ENCODE measurements at regions not wholly inside any gene's neighbourhood (a gene's known extent, or its start where the extent isn't known, plus 50 kb on each side); places are given as distances from the start of the nearest gene placed in this dataset.

DNA sequence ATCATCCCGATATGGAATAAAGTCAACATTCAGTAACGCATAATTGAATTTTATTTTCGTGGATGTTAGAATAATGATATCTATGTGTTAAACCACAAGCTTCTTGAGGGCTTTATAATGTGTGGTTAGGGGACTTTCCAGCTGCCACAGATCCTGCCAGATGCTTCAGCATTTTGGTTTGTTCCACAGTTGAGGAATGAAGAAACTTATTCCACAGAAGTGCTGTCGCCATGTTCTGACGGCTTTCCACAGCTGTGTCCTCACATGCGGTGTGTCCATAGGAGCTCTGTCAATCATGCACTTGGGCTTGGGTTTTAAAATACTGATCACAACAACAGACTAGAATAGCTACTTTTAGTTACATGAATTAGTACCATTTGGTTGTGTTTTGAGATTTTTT is 411.9 kb downstream of the TRIML1 start:
- DNase-seq (ENCODE audit: extremely low spot score, unreplicated experiment): no peak
- no peak overlapping the region for H3K27ac Mint-ChIP-seq (ENCODE audit: unreplicated experiment)
- no peaks in the 10 kb centered on the region for H3K36me3 Mint-ChIP-seq (ENCODE audit: unreplicated experiment)
- H3K9me3 Mint-ChIP-seq (ENCODE audit: unreplicated experiment): no peaks in the 10 kb centered on the region
- H3K27me3 Mint-ChIP-seq (ENCODE audit: unreplicated experiment): no peaks in the 10 kb centered on the region
- TF ChIP-seq, protein P1, sequence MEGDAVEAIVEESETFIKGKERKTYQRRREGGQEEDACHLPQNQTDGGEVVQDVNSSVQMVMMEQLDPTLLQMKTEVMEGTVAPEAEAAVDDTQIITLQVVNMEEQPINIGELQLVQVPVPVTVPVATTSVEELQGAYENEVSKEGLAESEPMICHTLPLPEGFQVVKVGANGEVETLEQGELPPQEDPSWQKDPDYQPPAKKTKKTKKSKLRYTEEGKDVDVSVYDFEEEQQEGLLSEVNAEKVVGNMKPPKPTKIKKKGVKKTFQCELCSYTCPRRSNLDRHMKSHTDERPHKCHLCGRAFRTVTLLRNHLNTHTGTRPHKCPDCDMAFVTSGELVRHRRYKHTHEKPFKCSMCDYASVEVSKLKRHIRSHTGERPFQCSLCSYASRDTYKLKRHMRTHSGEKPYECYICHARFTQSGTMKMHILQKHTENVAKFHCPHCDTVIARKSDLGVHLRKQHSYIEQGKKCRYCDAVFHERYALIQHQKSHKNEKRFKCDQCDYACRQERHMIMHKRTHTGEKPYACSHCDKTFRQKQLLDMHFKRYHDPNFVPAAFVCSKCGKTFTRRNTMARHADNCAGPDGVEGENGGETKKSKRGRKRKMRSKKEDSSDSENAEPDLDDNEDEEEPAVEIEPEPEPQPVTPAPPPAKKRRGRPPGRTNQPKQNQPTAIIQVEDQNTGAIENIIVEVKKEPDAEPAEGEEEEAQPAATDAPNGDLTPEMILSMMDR (IDR thresholded peaks at IDR 0.05): no peak
- no peak overlapping the region for H3K4me3 Mint-ChIP-seq (ENCODE audit: unreplicated experiment)
- H3K4me1 Mint-ChIP-seq (ENCODE audit: unreplicated experiment): peaks cover 19% of the 10 kb centered on the region

DNA sequence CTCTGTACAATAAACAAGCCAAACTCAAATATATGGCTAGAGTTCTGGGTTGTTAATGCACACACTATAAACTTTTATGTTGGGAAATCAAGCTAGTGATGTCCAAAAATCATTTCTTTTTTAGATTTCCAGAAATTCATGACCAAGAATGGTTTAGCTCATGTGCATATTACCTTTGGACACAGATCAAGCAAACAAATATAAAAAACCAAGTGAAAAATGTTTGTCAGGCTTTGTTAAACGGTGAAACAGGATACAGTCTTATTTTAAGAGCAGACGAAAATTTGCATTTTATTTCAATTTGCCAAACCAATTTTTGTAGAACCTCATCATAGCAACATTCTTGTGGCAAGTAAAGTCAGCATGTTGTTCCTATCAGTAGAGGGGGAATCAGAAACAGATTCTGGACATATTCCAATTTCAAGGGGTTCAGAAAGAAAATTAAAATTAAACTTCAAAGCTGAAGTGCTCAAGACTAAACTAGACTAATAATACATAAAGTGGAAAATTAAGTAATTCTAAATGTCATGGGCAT is 413.6 kb downstream of the TRIML1 start:
- Mint-ChIP-seq H3K27ac (ENCODE audit: unreplicated experiment) (no peak overlapping the region), H3K4me3 (ENCODE audit: unreplicated experiment) (no peak overlapping the region), H3K27me3 (ENCODE audit: unreplicated experiment) (no peaks in the 10 kb centered on the region), H3K36me3 (ENCODE audit: unreplicated experiment) (no peaks in the 10 kb centered on the region), H3K4me1 (ENCODE audit: unreplicated experiment) (peaks cover 19% of the 10 kb centered on the region), H3K9me3 (ENCODE audit: unreplicated experiment) (no peaks in the 10 kb centered on the region)
- DNase-seq (ENCODE audit: extremely low spot score, unreplicated experiment): no peak
- TF ChIP-seq, protein P1 (IDR thresholded peaks at IDR 0.05): no peak

DNA sequence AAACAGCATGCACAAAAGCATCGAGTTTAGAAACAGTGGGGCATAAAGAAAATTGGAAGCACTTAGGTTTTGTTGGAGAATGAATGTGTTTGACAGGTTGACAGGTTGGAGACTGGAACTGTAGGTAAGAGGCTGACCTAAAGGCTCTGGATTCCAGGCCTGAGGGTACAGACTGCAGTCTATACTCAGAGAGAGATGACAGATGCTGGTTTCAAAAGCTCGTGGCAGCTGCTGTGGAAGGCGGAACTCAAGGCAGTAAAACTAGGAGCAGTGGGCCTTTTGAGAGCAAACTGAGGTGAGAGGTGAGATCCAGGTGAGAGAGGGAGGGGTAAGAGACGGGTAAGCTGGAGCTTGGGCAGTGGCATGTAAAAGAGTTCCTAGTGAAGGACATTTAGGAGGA is 415.2 kb downstream of the TRIML1 start:
- no peaks in the 10 kb centered on the region for H3K27me3 Mint-ChIP-seq (ENCODE audit: unreplicated experiment)
- H3K4me3 Mint-ChIP-seq (ENCODE audit: unreplicated experiment): no peak overlapping the region
- peaks cover 19% of the 10 kb centered on the region for H3K4me1 Mint-ChIP-seq (ENCODE audit: unreplicated experiment)
- H3K36me3 Mint-ChIP-seq (ENCODE audit: unreplicated experiment): no peaks in the 10 kb centered on the region
- no peaks in the 10 kb centered on the region for H3K9me3 Mint-ChIP-seq (ENCODE audit: unreplicated experiment)
- no peak for DNase-seq (ENCODE audit: extremely low spot score, unreplicated experiment)
- TF ChIP-seq, protein P1 (IDR thresholded peaks at IDR 0.05): no peak
- H3K27ac Mint-ChIP-seq (ENCODE audit: unreplicated experiment): no peak overlapping the region

DNA sequence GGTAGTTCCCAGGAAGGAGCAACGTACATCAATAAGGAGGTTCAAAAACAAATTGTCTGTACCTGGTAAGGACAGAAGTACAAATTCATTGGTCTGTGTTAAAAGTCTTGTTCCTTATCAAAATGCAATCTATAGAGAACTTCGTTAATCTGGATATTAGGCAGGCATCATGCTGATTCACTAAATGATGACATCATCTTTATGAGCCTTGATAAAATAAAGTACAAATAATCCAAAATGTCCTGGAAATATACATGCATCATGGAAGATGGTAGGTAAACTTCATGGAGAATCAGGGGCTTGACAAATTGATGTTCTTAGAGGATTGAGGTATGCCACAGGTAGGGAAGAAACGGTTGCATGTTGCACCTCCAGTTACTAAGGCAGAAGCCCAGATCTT is 433.9 kb downstream of the TRIML1 start:
- DNase-seq (ENCODE audit: extremely low spot score, unreplicated experiment): no peak
- Mint-ChIP-seq H3K9me3 (ENCODE audit: unreplicated experiment) (no peaks in the 10 kb centered on the region), H3K27me3 (ENCODE audit: unreplicated experiment) (no peaks in the 10 kb centered on the region), H3K4me1 (ENCODE audit: unreplicated experiment) (peaks cover 2% of the 10 kb centered on the region), H3K36me3 (ENCODE audit: unreplicated experiment) (no peaks in the 10 kb centered on the region), H3K27ac (ENCODE audit: unreplicated experiment) (no peak overlapping the region), H3K4me3 (ENCODE audit: unreplicated experiment) (no peak overlapping the region)
- TF ChIP-seq, protein P1 (IDR thresholded peaks at IDR 0.05): no peak

DNA sequence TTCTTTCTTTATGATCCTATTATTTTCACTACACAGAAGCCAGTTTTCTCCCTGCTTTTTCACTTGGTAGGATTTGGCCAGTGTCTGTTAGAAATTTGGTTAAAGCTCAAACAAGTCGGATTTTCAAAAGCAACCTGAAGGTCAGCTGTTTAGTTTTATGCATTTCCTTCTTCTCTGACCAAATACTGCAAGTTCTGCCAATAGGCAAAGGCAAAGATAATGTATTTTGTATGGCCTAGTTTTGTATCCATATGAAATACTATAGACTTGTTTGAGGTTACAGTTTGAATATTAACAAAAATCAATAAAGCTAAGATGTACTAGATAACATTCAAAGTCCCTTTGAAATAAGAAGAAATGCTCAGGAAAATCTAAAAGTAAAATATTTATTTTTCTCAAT is 439.4 kb downstream of the TRIML1 start:
- TF ChIP-seq, protein P1 (IDR thresholded peaks at IDR 0.05): no peak
- no peaks in the 10 kb centered on the region for H3K4me1 Mint-ChIP-seq (ENCODE audit: unreplicated experiment)
- H3K4me3 Mint-ChIP-seq (ENCODE audit: unreplicated experiment): no peak overlapping the region
- H3K9me3 Mint-ChIP-seq (ENCODE audit: unreplicated experiment): no peaks in the 10 kb centered on the region
- H3K36me3 Mint-ChIP-seq (ENCODE audit: unreplicated experiment): no peaks in the 10 kb centered on the region
- no peak overlapping the region for H3K27ac Mint-ChIP-seq (ENCODE audit: unreplicated experiment)
- no peak for DNase-seq (ENCODE audit: extremely low spot score, unreplicated experiment)
- no peaks in the 10 kb centered on the region for H3K27me3 Mint-ChIP-seq (ENCODE audit: unreplicated experiment)

All from osteocyte (in vitro differentiated cells).